K562 (cell line): ENCODE measurements at regions not wholly inside any gene's neighbourhood (a gene's known extent, or its start where the extent isn't known, plus 50 kb on each side); places are given as distances from the start of the nearest gene placed in this dataset.
"Not testable (repeated sequence)": the region's sequence is repeated elsewhere in the genome, so short reads cannot be mapped to it uniquely, and the experiment has no call there.

Experiments
- ATAC-seq: fragments of 200-7000 bp; cut with Tn5 transposase; 3 replicates; pipeline ENCODE4 v1.9.1; 2020; ENCODE audit warnings: moderate library complexity
- BruUV-seq: library from RNA; stranded (reverse); fragments of 400-500 nt; replicated peaks from 2 replicates; lab custom pipeline; 2021; lab: Mats Ljungman, UMichigan
- CTCF ChIA-PET: fragments of 300-600 bp; formaldehyde crosslinking; extraction: SDS; loops from one replicate; lab custom pipeline; 2021; ENCODE audit warnings: low intra/inter-chr PET ratio; lab: Yijun Ruan, JAX
- POLR2A ChIA-PET: fragments of 300-600, 350-650 bp; sonication (Branson Sonifier 250); formaldehyde crosslinking; extraction: SDS; loops from one replicate; lab custom pipeline; 2021; ENCODE audit warnings: antibody characterized with exemption, inconsistent platforms; lab: Yijun Ruan, JAX
- DNase-seq, 4 experiments: peaks; one replicate each; pipeline versions ENCODE4 v3.0.0 to v3.0.0-alpha.2; 2011 to 2018; ENCODE audit warnings: low spot score in 3 of 4, mixed read lengths in 3 of 4; ENCODE audit errors: extremely low read depth in 1 of 4
- FAIRE-seq: peaks from 2 replicates; lab custom pipeline; 2011; peaks lifted over from hg19 to GRCh38; lab: Jason Lieb, UNC
- H2AFZ ChIP-seq: 2 replicates; pipeline ENCODE4 v1.6.0; 2011; ENCODE audit warnings: low read depth, low read length, control low read depth, inconsistent platforms
- H3K27ac ChIP-seq: fragments of 200-600 bp; 3 replicates; pipeline ENCODE4 v1.8.0; 2011; ENCODE audit warnings: low read depth, mild to moderate bottlenecking, control low read depth, inconsistent platforms, low read length, moderate library complexity, mixed read lengths; ENCODE audit errors: extremely low read depth
- H3K27me3 ChIP-seq, 2 experiments: fragments of 300-600 bp in 1 of 2; 2 replicates in 1 of 2; 3 replicates in 1 of 2; pipeline versions ENCODE4 v1.6.0 to v1.8.0; 2011; ENCODE audit warnings: inconsistent platforms in 2 of 2, low read length in 2 of 2, mild to moderate bottlenecking in 1 of 2, mixed read lengths in 1 of 2, moderate library complexity in 1 of 2; ENCODE audit not compliant: control insufficient read depth in 2 of 2, insufficient read depth in 2 of 2
- H3K36me3 ChIP-seq: fragments of 300-600 bp; 3 replicates; pipeline ENCODE4 v1.8.0; 2011; ENCODE audit warnings: mild to moderate bottlenecking, low read length, inconsistent platforms; ENCODE audit not compliant: control insufficient read depth, insufficient read depth
- H3K4me1 ChIP-seq, 2 experiments: fragments of 200-600 bp in 1 of 2; replicated peaks in 1 of 2; 2 replicates in 1 of 2; 3 replicates in 1 of 2; pipeline versions ENCODE4 v1.5.1 to v1.8.0; 2011; ENCODE audit warnings: inconsistent platforms in 2 of 2, low read length in 2 of 2, mild to moderate bottlenecking in 1 of 2, mixed read lengths in 1 of 2, moderate library complexity in 1 of 2; ENCODE audit not compliant: control insufficient read depth in 2 of 2, insufficient read depth in 2 of 2
- H3K4me2 ChIP-seq: 2 replicates; pipeline ENCODE4 v1.6.1; 2011; ENCODE audit warnings: low read length, control low read depth, inconsistent platforms, mixed read lengths; ENCODE audit not compliant: insufficient read depth
- H3K4me3 ChIP-seq: fragments of 200-600 bp; sonication (generic), shearing (Covaris generic); 2 replicates; pipeline ENCODE4 v1.5.1; 2016; ENCODE audit warnings: control low read depth, inconsistent platforms
- H3K79me2 ChIP-seq: fragments of 200-600 bp; 3 replicates; pipeline ENCODE4 v1.8.0; 2011; ENCODE audit warnings: low read length, inconsistent platforms; ENCODE audit not compliant: control insufficient read depth, insufficient read depth
- H3K9ac ChIP-seq, 2 experiments: 2 replicates each; pipeline versions ENCODE4 v1.6.0 to v1.6.1; 2011; ENCODE audit warnings: low read depth in 2 of 2, low read length in 2 of 2, control low read depth in 1 of 2, inconsistent platforms in 1 of 2, mild to moderate bottlenecking in 1 of 2, mixed read lengths in 1 of 2; ENCODE audit not compliant: insufficient read depth in 1 of 2
- H3K9me1 ChIP-seq: one replicate; pipeline ENCODE4 v1.6.0; 2011; ENCODE audit warnings: inconsistent platforms, mild to moderate bottlenecking, low read length, moderate library complexity; ENCODE audit not compliant: control insufficient read depth, insufficient read depth
- H3K9me3 ChIP-seq: replicated peaks from 2 replicates; pipeline ENCODE4 v1.5.1; 2011; ENCODE audit warnings: low read depth, low read length, inconsistent platforms; ENCODE audit not compliant: control insufficient read depth, insufficient read depth
- H4K20me1 ChIP-seq: replicated peaks from 2 replicates; pipeline ENCODE4 v1.6.1; 2011; ENCODE audit warnings: low read length, inconsistent platforms, mixed read lengths; ENCODE audit not compliant: control insufficient read depth, insufficient read depth
- DPF2 ChIP-seq: fragments of 450-650 bp; IDR thresholded peaks from 2 replicates; pipeline ENCODE4 v1.6.1; 2016
- ETV5 ChIP-seq: sonication (generic); formaldehyde crosslinking; IDR thresholded peaks from 2 replicates; pipeline ENCODE4 v1.4.0; 2020; ENCODE audit warnings: low read depth, mild to moderate bottlenecking, missing genetic modification reagents
- FOXP4 ChIP-seq: sonication (generic); formaldehyde crosslinking; IDR thresholded peaks from 2 replicates; pipeline ENCODE4 v1.8.0; 2022; ENCODE audit warnings: mild to moderate bottlenecking, missing genetic modification reagents, borderline replicate concordance
- IRF9 ChIP-seq: fragments of 450-650 bp; IDR thresholded peaks from 2 replicates; pipeline ENCODE4 v1.6.1; 2016; ENCODE audit warnings: missing biosample characterization, missing genetic modification characterization
- NR2F6 ChIP-seq: fragments of 450-650 bp; formaldehyde crosslinking; IDR thresholded peaks from 2 replicates; pipeline ENCODE4 v1.4.0; 2020; ENCODE audit warnings: mild to moderate bottlenecking
- OTX1 ChIP-seq: fragments of 450-650 bp; formaldehyde crosslinking; IDR thresholded peaks from 2 replicates; pipeline ENCODE4 v1.4.0; 2022; ENCODE audit warnings: mild to moderate bottlenecking
- PCBP1 ChIP-seq: fragments of 200-400 bp; formaldehyde crosslinking; IDR thresholded peaks from 2 replicates; pipeline ENCODE4 v1.6.1; 2018; ENCODE audit warnings: mild to moderate bottlenecking, low read depth, low read length; ENCODE audit not compliant: poor library complexity, severe bottlenecking
- PRPF4 ChIP-seq: fragments of 200-400 bp; formaldehyde crosslinking; IDR thresholded peaks from one replicate; pipeline ENCODE4 v1.6.1; 2017; ENCODE audit warnings: low read length, low read depth, mild to moderate bottlenecking; ENCODE audit not compliant: insufficient read depth, poor library complexity, severe bottlenecking
- ZBTB33 ChIP-seq: sonication (generic); formaldehyde crosslinking; IDR thresholded peaks from 2 replicates; pipeline ENCODE4 v1.8.1; 2023; ENCODE audit warnings: mild to moderate bottlenecking, missing genetic modification reagents
- whole genome bisulfite sequencing: fragments of 100-300 bp; shearing (Covaris generic); methylation state at CpG from one replicate; pipeline ENCODE4 v1.1.6; 2016; ENCODE audit warnings: low coverage, mixed read lengths; ENCODE audit not compliant: insufficient coverage; ENCODE audit errors: missing lambda C conversion rate; 5-methylcytosine and 5-hydroxymethylcytosine counted together
- in situ Hi-C: fragments of 300-500 bp; cut with MboI; formaldehyde crosslinking; loops from 4 replicates; pipeline ENCODE4 v1.15.0; 2018; ENCODE audit warnings: inconsistent platforms, mixed read lengths
- intact Hi-C: fragments of 100-400 bp; cut with micrococcal nuclease; formaldehyde crosslinking; loops from 2 replicates; pipeline ENCODE4 v1.14.2; 2022

GRCh38 chr9:1184146-1184545 is 134.0 kb downstream of the DMRT2 start (continued):
- TF ChIP-seq ETV5 (CRISPR knock-in tag) (no peak), IRF9 (tag) (no peak), ZBTB33 (CRISPR knock-in tag) (no peak), PCBP1 (no peak), PRPF4 (no peak), DPF2 (no peak), NR2F6 (no peak), OTX1 (CRISPR knock-in tag) (no peak), FOXP4 (no peak)

- H3K4me1 ChIP-seq, H3K36me3 ChIP-seq, FAIRE-seq, BruUV-seq, H3K27me3 ChIP-seq, H3K9ac ChIP-seq, POLR2A ChIA-PET, H4K20me1 ChIP-seq, CTCF ChIA-PET, H3K4me3 ChIP-seq, intact Hi-C loops, H3K9me3 ChIP-seq, H3K79me2 ChIP-seq, H2AFZ ChIP-seq, H3K9me1 ChIP-seq, in situ Hi-C loops, DNase-seq, H3K27ac ChIP-seq, H3K4me2 ChIP-seq, ATAC-seq: not testable (repeated sequence)
- WGBS: 0% methylated on average over 2 of the region's 9 CpGs
These were observed 137.0 kb downstream of the DMRT2 start for GRCh38 chr9:1187137-1187536.

- H3K9me3 ChIP-seq, H2AFZ ChIP-seq, BruUV-seq, H3K27ac ChIP-seq, DNase-seq, H3K27me3 ChIP-seq, POLR2A ChIA-PET, in situ Hi-C loops, FAIRE-seq, ATAC-seq, H4K20me1 ChIP-seq, CTCF ChIA-PET, H3K4me1 ChIP-seq, H3K9ac ChIP-seq, H3K9me1 ChIP-seq, H3K36me3 ChIP-seq, H3K4me2 ChIP-seq, intact Hi-C loops, H3K79me2 ChIP-seq, H3K4me3 ChIP-seq: not testable (repeated sequence)
- 3% methylated on average over 5 of the region's 5 CpGs for WGBS
These were observed 145.5 kb downstream of the DMRT2 start for GRCh38 chr9:1195636-1196035.
